Neural progenitor cell (in vitro differentiated cells): ENCODE measurements at regions not wholly inside any gene's neighbourhood (a gene's known extent, or its start where the extent isn't known, plus 50 kb on each side); places are given as distances from the start of the nearest gene placed in this dataset.

Experiments
- EZH2 ChIP-seq: fragments of 200-600 bp; sonication (generic); IDR thresholded peaks from 2 replicates; pipeline ENCODE4 v1.6.1; 2017; ENCODE audit warnings: antibody characterized with exemption, mild to moderate bottlenecking, moderate library complexity
- TF ChIP-seq, protein P1 (sequence below): fragments of 200-600 bp; sonication (generic); IDR thresholded peaks from 2 replicates; pipeline ENCODE4 v1.5.1; 2017; ENCODE audit warnings: antibody characterized with exemption, mild to moderate bottlenecking

DNA sequence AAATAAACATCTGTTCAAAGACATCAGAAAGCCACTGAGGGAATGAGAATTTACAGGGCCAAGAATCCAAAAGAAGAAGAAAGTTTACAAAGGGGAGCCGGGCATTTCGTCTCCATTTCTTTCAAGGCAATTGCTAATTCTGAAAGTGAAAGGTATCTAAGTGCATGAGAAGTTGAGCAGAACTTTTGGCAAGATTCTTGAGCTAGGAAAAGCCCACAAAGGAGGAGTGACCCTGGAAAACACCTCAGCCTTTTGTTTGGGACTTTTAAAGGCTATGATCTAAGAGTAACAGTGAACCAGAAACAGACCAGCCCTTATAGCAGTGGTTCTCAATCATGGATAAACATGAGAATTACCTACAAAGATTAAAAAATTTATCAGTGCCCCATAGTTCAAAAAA, 87.4 kb downstream of the MDH1 start:
- TF ChIP-seq, protein P1, sequence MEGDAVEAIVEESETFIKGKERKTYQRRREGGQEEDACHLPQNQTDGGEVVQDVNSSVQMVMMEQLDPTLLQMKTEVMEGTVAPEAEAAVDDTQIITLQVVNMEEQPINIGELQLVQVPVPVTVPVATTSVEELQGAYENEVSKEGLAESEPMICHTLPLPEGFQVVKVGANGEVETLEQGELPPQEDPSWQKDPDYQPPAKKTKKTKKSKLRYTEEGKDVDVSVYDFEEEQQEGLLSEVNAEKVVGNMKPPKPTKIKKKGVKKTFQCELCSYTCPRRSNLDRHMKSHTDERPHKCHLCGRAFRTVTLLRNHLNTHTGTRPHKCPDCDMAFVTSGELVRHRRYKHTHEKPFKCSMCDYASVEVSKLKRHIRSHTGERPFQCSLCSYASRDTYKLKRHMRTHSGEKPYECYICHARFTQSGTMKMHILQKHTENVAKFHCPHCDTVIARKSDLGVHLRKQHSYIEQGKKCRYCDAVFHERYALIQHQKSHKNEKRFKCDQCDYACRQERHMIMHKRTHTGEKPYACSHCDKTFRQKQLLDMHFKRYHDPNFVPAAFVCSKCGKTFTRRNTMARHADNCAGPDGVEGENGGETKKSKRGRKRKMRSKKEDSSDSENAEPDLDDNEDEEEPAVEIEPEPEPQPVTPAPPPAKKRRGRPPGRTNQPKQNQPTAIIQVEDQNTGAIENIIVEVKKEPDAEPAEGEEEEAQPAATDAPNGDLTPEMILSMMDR: no peak
- TF ChIP-seq EZH2: no peak
